PC-9 (cell line): ENCODE measurements at regions not wholly inside any gene's neighbourhood (a gene's known extent, or its start where the extent isn't known, plus 50 kb on each side); places are given as distances from the start of the nearest gene placed in this dataset.
"Not testable (repeated sequence)": the region's sequence is repeated elsewhere in the genome, so short reads cannot be mapped to it uniquely, and the experiment has no call there.

Experiments used
- BruUV-seq: library from RNA; stranded (reverse); fragments of 400-500 nt; replicated peaks from 2 replicates; lab custom pipeline; 2021; lab: Mats Ljungman, UMichigan
- CTCF ChIA-PET: fragments of 300-600 bp; sonication (Branson Sonifier 250); formaldehyde crosslinking; loops from one replicate; lab custom pipeline; 2022; ENCODE audit warnings: antibody characterized with exemption; lab: Charles Lee
- POLR2A ChIA-PET: fragments of 300-600 bp; sonication (Branson Sonifier 250); formaldehyde crosslinking; loops from one replicate; lab custom pipeline; 2022; ENCODE audit warnings: antibody characterized with exemption; ENCODE audit not compliant: unreplicated experiment; lab: Charles Lee
- DNase-seq, 2 experiments: peaks; one replicate each; pipeline versions ENCODE4 v3.0.0 to v3.0.0-alpha.2; 2015 to 2022; ENCODE audit warnings: mixed read lengths in 1 of 2
- H2AFZ ChIP-seq: fragments of 200-600 bp; sonication (generic); 2 replicates; pipeline ENCODE4 v1.8.1; 2017; ENCODE audit warnings: antibody characterized with exemption
- H3F3A ChIP-seq: fragments of 200-600 bp; sonication (generic); 2 replicates; pipeline ENCODE4 v1.8.1; 2017; ENCODE audit warnings: antibody characterized with exemption, mild to moderate bottlenecking, low read depth; ENCODE audit not compliant: insufficient read depth
- H3K27ac ChIP-seq: fragments of 200-600 bp; sonication (generic); 2 replicates; pipeline ENCODE4 v1.6.1; 2016; ENCODE audit warnings: mixed run types
- H3K27me3 ChIP-seq: fragments of 200-600 bp; sonication (generic); 2 replicates; pipeline ENCODE4 v1.6.1; 2016; ENCODE audit warnings: low read depth, mixed run types; ENCODE audit not compliant: insufficient read depth
- H3K36me3 ChIP-seq: fragments of 200-600 bp; sonication (generic); 2 replicates; pipeline ENCODE4 v1.6.1; 2016; ENCODE audit warnings: low read depth, mixed run types
- H3K4me1 ChIP-seq: fragments of 200-600 bp; sonication (generic); replicated peaks from 2 replicates; pipeline ENCODE4 v1.6.1; 2016; ENCODE audit warnings: mixed run types; ENCODE audit not compliant: insufficient read depth
- H3K4me2 ChIP-seq: fragments of 200-600 bp; sonication (generic); 2 replicates; pipeline ENCODE4 v1.6.1; 2017; ENCODE audit warnings: mixed run types
- H3K4me3 ChIP-seq: fragments of 200-600 bp; sonication (generic); 2 replicates; pipeline ENCODE4 v1.6.1; 2016; ENCODE audit warnings: mixed run types
- H3K79me2 ChIP-seq: fragments of 200-600 bp; sonication (generic); 2 replicates; pipeline ENCODE4 v1.6.1; 2017; ENCODE audit warnings: low read depth, mixed run types
- H3K9me2 ChIP-seq: fragments of 200-600 bp; sonication (generic); 2 replicates; pipeline ENCODE4 v1.8.1; 2017; ENCODE audit warnings: mild to moderate bottlenecking; ENCODE audit not compliant: insufficient read depth
- H3K9me3 ChIP-seq: fragments of 200-600 bp; sonication (generic); 2 replicates; pipeline ENCODE4 v1.8.1; 2016; ENCODE audit warnings: low read depth; ENCODE audit not compliant: insufficient read depth
- H4K20me1 ChIP-seq: fragments of 200-600 bp; sonication (generic); 2 replicates; pipeline ENCODE4 v1.8.1; 2017; ENCODE audit not compliant: insufficient read depth
- CTCF ChIP-seq: fragments of 200-600 bp; sonication (generic); conservative IDR thresholded peaks from 2 replicates; pipeline ENCODE4 v1.6.1; 2017; ENCODE audit warnings: mixed run types, antibody characterized with exemption, mild to moderate bottlenecking, moderate library complexity
- EZH2 ChIP-seq: fragments of 200-600 bp; sonication (generic); IDR thresholded peaks from 2 replicates; pipeline ENCODE4 v1.8.0; 2017; ENCODE audit warnings: antibody characterized with exemption, low read depth
- intact Hi-C: fragments of 100-400 bp; cut with micrococcal nuclease; formaldehyde crosslinking; loops from one replicate; pipeline ENCODE4 v1.10.0; 2022; ENCODE audit not compliant: unreplicated experiment

GRCh38 chr20:4431446-4431845 lies 182.4 kb upstream of the ADRA1D start:
- Histone ChIP-seq H3K9me3 (no peaks in the 10 kb centered on the region), H3K79me2 (no peaks in the 10 kb centered on the region), H3K4me3 (no peak overlapping the region), H4K20me1 (no peaks in the 10 kb centered on the region), H3K27ac (no peak overlapping the region), H2AFZ (no peak overlapping the region), H3K36me3 (no peaks in the 10 kb centered on the region), H3K4me2 (no peak overlapping the region), H3F3A (no peaks in the 10 kb centered on the region), H3K27me3 (no peaks in the 10 kb centered on the region), H3K9me2 (no peaks in the 10 kb centered on the region), H3K4me1 (no peaks in the 10 kb centered on the region)
- no TSS peak for BruUV-seq
- no peak for DNase-seq
- POLR2A ChIA-PET: no interaction called here
- intact Hi-C loops: no loop called here
- CTCF ChIA-PET: no interaction called here
- TF ChIP-seq CTCF: no peak
- no peak for TF ChIP-seq EZH2

DNA sequence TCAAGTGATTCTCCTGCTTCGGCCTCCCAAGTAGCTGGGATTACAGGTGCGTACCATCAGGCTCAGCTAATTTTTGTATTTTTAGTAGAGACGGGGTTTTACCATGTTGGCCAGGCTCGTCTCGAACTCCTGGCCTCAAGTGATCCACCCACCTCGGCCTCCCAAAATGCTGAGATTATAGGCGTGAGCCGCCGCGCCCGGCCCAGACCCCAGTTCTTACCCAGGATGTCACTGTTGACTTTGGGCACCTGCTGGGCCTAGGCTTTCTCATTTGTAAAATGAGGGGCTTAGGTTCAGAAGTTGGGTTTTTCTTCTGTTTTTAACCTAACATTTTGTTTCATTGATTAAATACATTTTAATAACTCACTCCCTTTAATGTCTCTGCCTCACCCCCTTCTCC lies 181.7 kb upstream of the ADRA1D start:
- H3K27ac ChIP-seq, H3K79me2 ChIP-seq, POLR2A ChIA-PET, BruUV-seq, DNase-seq, H3F3A ChIP-seq, H4K20me1 ChIP-seq, H3K4me2 ChIP-seq, H3K4me1 ChIP-seq, intact Hi-C loops, H3K9me3 ChIP-seq, H3K9me2 ChIP-seq, H3K4me3 ChIP-seq, H2AFZ ChIP-seq, CTCF ChIA-PET, H3K36me3 ChIP-seq, H3K27me3 ChIP-seq: not testable (repeated sequence)

DNA sequence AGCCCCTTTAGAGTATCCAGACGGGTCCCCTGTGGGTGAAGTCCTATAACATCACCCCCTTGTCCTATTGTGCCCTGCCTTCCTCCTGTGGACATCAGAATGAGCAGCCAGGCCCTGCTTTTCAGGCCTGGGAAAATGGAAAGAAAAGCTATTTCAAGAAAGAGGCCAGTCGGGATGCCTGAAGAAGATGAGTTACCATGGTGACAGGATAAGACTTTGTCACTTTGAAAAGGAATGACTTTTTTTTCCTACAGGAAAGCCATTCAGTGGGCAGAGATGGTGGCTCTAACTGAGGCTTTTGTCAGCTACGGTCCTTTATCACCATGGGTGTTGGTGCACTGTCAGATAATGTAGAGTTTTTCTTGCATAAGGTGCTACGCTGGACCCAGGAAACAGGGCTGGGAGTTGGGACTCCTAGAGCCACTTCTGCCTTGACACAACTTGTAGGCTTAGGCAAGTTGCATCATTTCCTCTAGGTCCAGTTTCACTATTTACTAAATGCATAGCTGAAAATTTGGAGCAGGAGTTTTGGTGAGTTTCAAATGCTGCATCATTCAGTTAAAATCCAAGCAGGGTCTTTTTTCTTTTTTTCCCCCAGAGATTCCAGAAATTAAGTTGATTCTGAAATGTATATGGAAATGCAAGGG lies 179.0 kb upstream of the ADRA1D start:
- Histone ChIP-seq H3K4me1 (no peaks in the 10 kb centered on the region), H3K4me2 (no peak overlapping the region), H2AFZ (no peak overlapping the region), H3K27ac (no peak overlapping the region), H3K79me2 (no peaks in the 10 kb centered on the region), H3K9me2 (no peaks in the 10 kb centered on the region), H4K20me1 (no peaks in the 10 kb centered on the region), H3K4me3 (no peak overlapping the region), H3K36me3 (no peaks in the 10 kb centered on the region), H3K27me3 (no peaks in the 10 kb centered on the region), H3K9me3 (no peaks in the 10 kb centered on the region), H3F3A (no peaks in the 10 kb centered on the region)
- intact Hi-C loops: no loop called here
- DNase-seq: no peak
- ChIA-PET CTCF (interaction anchor here (0.6 kb wide), 1 partner anchor 103 kb away, joined by 5 read pairs; no protein-coding TSS in a partner anchor), POLR2A (no interaction called here)
- no TSS peak for BruUV-seq
- TF ChIP-seq CTCF (no peak), EZH2 (no peak)

GRCh38 chr20:4418141-4418540 lies 169.1 kb upstream of the ADRA1D start:
- Histone ChIP-seq H3K27me3 (no peaks in the 10 kb centered on the region), H3K27ac (no peak overlapping the region), H3K4me1 (no peaks in the 10 kb centered on the region), H3K9me2 (no peaks in the 10 kb centered on the region), H3K36me3 (no peaks in the 10 kb centered on the region), H3F3A (no peaks in the 10 kb centered on the region), H2AFZ (no peak overlapping the region), H3K9me3 (peaks cover 7% of the 10 kb centered on the region; the same call in 1 of the 2 replicates), H4K20me1 (no peaks in the 10 kb centered on the region), H3K4me2 (no peak overlapping the region), H3K4me3 (no peak overlapping the region), H3K79me2 (no peaks in the 10 kb centered on the region)
- intact Hi-C loops: no loop called here
- POLR2A ChIA-PET: no interaction called here
- CTCF ChIA-PET: interaction anchor here (0.5 kb wide), 1 partner anchor 15 kb away, joined by 7 read pairs; no protein-coding TSS in a partner anchor
- TF ChIP-seq CTCF: no peak
- TF ChIP-seq EZH2: no peak
- no TSS peak for BruUV-seq
- DNase-seq: no peak
